HCT116 (cell line): ENCODE measurements at regions not wholly inside any gene's neighbourhood (a gene's known extent, or its start where the extent isn't known, plus 50 kb on each side); places are given as distances from the start of the nearest gene placed in this dataset.

Experiments used
- ATAC-seq: fragments of 200-7000 bp; cut with Tn5 transposase; 2 replicates; pipeline ENCODE4 v1.9.1; 2020; ENCODE audit warnings: mild to moderate bottlenecking, moderate library complexity
- BruUV-seq: library from RNA; stranded (reverse); fragments of 400-500 nt; replicated peaks from 2 replicates; lab custom pipeline; 2021; lab: Mats Ljungman, UMichigan
- CTCF ChIA-PET: fragments of 300-600 bp; sonication (Branson Sonifier 250); formaldehyde crosslinking; loops from one replicate; lab custom pipeline; 2021; ENCODE audit warnings: antibody characterized with exemption; lab: Charles Lee
- POLR2A ChIA-PET: fragments of 300-600, 350-600 bp; sonication (Branson Sonifier 250); formaldehyde crosslinking; loops from one replicate; lab custom pipeline; 2021; ENCODE audit warnings: antibody characterized with exemption; lab: Charles Lee
- RAD21 ChIA-PET, 2 experiments: fragments of 300-600 bp; sonication (Branson Sonifier 250); formaldehyde crosslinking; loops; one replicate each; lab custom pipeline; 2023; ENCODE audit warnings: low total read pairs in 2 of 2; ENCODE audit not compliant: uncharacterized antibody in 2 of 2, unreplicated experiment in 2 of 2, low non-redundant PET in 1 of 2; lab: Charles Lee
- DNase-seq: peaks from one replicate; pipeline ENCODE4 v3.0.0-alpha.2; 2010; ENCODE audit warnings: low read depth, low spot score
- H2AFZ ChIP-seq: fragments of 200-600 bp; shearing (Covaris generic), sonication (generic); 2 replicates; pipeline ENCODE4 v1.6.1; 2017; ENCODE audit warnings: low read depth, mixed run types, mixed read lengths, antibody characterized with exemption, low read length; ENCODE audit not compliant: poor library complexity, severe bottlenecking
- H3K27ac ChIP-seq: 2 replicates; pipeline ENCODE4 v1.5.1; 2012; ENCODE audit warnings: low read depth, low read length
- H3K27me3 ChIP-seq: fragments of 200-600 bp; sonication (generic); 2 replicates; pipeline ENCODE4 v1.6.1; 2016; ENCODE audit warnings: mixed run types, low read length, mixed read lengths; ENCODE audit not compliant: insufficient read depth
- H3K36me3 ChIP-seq, 2 experiments: fragments of 200-500 bp in 1 of 2; fragments of 200-600 bp in 1 of 2; sonication (Bioruptor generic) in 1 of 2; sonication (generic) in 1 of 2; 2 replicates each; pipeline versions ENCODE4 v1.5.1 to v1.6.1; 2014 to 2016; ENCODE audit warnings: low read length in 2 of 2, inconsistent platforms in 1 of 2, mixed read lengths in 1 of 2, mixed run types in 1 of 2; ENCODE audit not compliant: insufficient read depth in 2 of 2, control insufficient read depth in 1 of 2
- H3K4me1 ChIP-seq, 2 experiments: fragments of 200-600 bp in 1 of 2; sonication (generic) in 1 of 2; 2 replicates each; pipeline versions ENCODE4 v1.5.1 to v1.6.1; 2012 to 2017; ENCODE audit warnings: low read length in 2 of 2, inconsistent platforms in 1 of 2, mild to moderate bottlenecking in 1 of 2, mixed read lengths in 1 of 2, mixed run types in 1 of 2, moderate library complexity in 1 of 2; ENCODE audit not compliant: insufficient read depth in 2 of 2, control insufficient read depth in 1 of 2
- H3K4me2 ChIP-seq: fragments of 200-600 bp; sonication (generic); 2 replicates; pipeline ENCODE4 v1.6.1; 2017; ENCODE audit warnings: mixed run types, low read length, mixed read lengths
- H3K4me3 ChIP-seq, 2 experiments: fragments of 200-600 bp in 1 of 2; sonication (generic) in 1 of 2; replicated peaks in 1 of 2; 2 replicates each; pipeline ENCODE4 v1.5.1; 2011 to 2016; ENCODE audit warnings: low read length in 2 of 2, control low read depth in 1 of 2, low read depth in 1 of 2, mild to moderate bottlenecking in 1 of 2, mixed read lengths in 1 of 2, mixed run types in 1 of 2
- H3K79me2 ChIP-seq: fragments of 200-600 bp; sonication (generic); 2 replicates; pipeline ENCODE4 v1.6.1; 2017; ENCODE audit warnings: mild to moderate bottlenecking, mixed run types, low read length, moderate library complexity, mixed read lengths; ENCODE audit not compliant: insufficient read depth
- H3K9ac ChIP-seq: fragments of 200-600 bp; sonication (generic); 2 replicates; pipeline ENCODE4 v1.6.1; 2016; ENCODE audit warnings: low read length, mixed read lengths
- H3K9me2 ChIP-seq: fragments of 200-600 bp; sonication (generic), shearing (Covaris generic); 2 replicates; pipeline ENCODE4 v1.6.1; 2017; ENCODE audit warnings: mixed run types, mild to moderate bottlenecking, moderate library complexity; ENCODE audit not compliant: insufficient read depth
- H3K9me3 ChIP-seq, 2 experiments: fragments of 200-500 bp in 1 of 2; fragments of 200-600 bp in 1 of 2; sonication (Bioruptor generic) in 1 of 2; sonication (generic) in 1 of 2; 2 replicates each; pipeline ENCODE4 v1.6.1; 2014 to 2017; ENCODE audit warnings: low read length in 2 of 2, mixed read lengths in 2 of 2, inconsistent platforms in 1 of 2, low read depth in 1 of 2, mild to moderate bottlenecking in 1 of 2, mixed run types in 1 of 2, moderate library complexity in 1 of 2; ENCODE audit not compliant: control insufficient read depth in 1 of 2, insufficient read depth in 1 of 2
- H4K20me1 ChIP-seq: fragments of 200-600 bp; sonication (generic), shearing (Covaris generic); 2 replicates; pipeline ENCODE4 v1.6.1; 2017; ENCODE audit warnings: mixed run types, mild to moderate bottlenecking, moderate library complexity; ENCODE audit not compliant: insufficient read depth
- CBX3 ChIP-seq: IDR thresholded peaks from 2 replicates; pipeline ENCODE4 v1.6.1; 2012; ENCODE audit warnings: low read depth
- EGR1 ChIP-seq: IDR thresholded peaks from 2 replicates; pipeline ENCODE4 v1.6.1; 2012; ENCODE audit warnings: low read depth
- ELF1 ChIP-seq: IDR thresholded peaks from 2 replicates; pipeline ENCODE4 v1.6.1; 2012; ENCODE audit warnings: low read depth, borderline replicate concordance
- FOSL1 ChIP-seq: IDR thresholded peaks from 2 replicates; pipeline ENCODE4 v1.6.1; 2012; ENCODE audit warnings: low read depth
- JUND ChIP-seq: IDR thresholded peaks from 2 replicates; pipeline ENCODE4 v1.6.1; 2012
- POLR2A ChIP-seq: IDR thresholded peaks from 2 replicates; pipeline ENCODE4 v1.7.0; 2011; ENCODE audit warnings: borderline replicate concordance; ENCODE audit not compliant: insufficient read depth, insufficient read length; ENCODE audit errors: extremely low read depth
- RAD21 ChIP-seq: IDR thresholded peaks from 2 replicates; pipeline ENCODE4 v1.6.1; 2012; ENCODE audit warnings: low read depth, mild to moderate bottlenecking
- SIN3A ChIP-seq: IDR thresholded peaks from 2 replicates; pipeline ENCODE4 v1.6.1; 2012; ENCODE audit warnings: low read depth
- SP1 ChIP-seq: IDR thresholded peaks from 2 replicates; pipeline ENCODE4 v1.6.1; 2012; ENCODE audit warnings: low read depth
- SRF ChIP-seq: IDR thresholded peaks from 2 replicates; pipeline ENCODE4 v1.6.1; 2012; ENCODE audit warnings: low read depth
- ZFX ChIP-seq: fragments of 450-650 bp; IDR thresholded peaks from 2 replicates; pipeline ENCODE4 v1.6.1; 2017
- intact Hi-C: fragments of 100-400 bp; cut with micrococcal nuclease; formaldehyde crosslinking; loops from 2 replicates; pipeline ENCODE4 v1.10.0; 2022
- TF ChIP-seq, protein P1 (sequence below): IDR thresholded peaks from 2 replicates; pipeline ENCODE4 v1.6.1; 2012
- TF ChIP-seq, protein P2 (sequence below): IDR thresholded peaks from 2 replicates; pipeline ENCODE4 v1.6.1; 2012
- TF ChIP-seq, protein P3 (sequence below): IDR thresholded peaks from 2 replicates; pipeline ENCODE4 v1.6.1; 2011; ENCODE audit warnings: mild to moderate bottlenecking, low read length, moderate library complexity; ENCODE audit not compliant: insufficient replicate concordance; ENCODE audit errors: extremely low read depth

DNA sequence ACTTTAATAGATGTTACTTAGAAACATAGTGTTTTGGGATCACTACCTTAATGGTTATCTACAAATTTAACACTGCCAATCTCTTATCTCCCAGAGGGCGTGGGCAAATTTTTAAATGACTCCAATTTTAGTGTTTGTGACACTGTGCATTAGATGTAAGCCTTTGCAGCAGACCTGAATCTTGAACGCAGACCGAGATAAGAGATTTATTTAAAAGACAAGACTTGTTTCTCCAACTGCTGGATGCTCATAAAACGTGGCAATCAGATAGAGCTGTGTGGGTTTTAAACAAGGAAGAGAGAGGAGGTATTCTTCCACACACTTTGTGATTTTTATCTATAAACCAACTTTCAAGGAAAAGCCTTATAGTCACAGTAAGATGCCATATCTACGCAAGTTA lies 252.5 kb upstream of the NR3C2 start:
- no peaks in the 10 kb centered on the region for H3K9me2 ChIP-seq
- no TSS peak for BruUV-seq
- no peak overlapping the region for H3K4me2 ChIP-seq
- H3K4me1 ChIP-seq, result no peaks in the 10 kb centered on the region
- ATAC-seq (no peak), DNase-seq (no peak)
- no peak overlapping the region for H3K27ac ChIP-seq
- H3K9ac ChIP-seq, result no peak overlapping the region
- ChIA-PET CTCF (no interaction called here), RAD21 (no interaction called here), POLR2A (no interaction called here)
- H3K36me3 ChIP-seq, result no peaks in the 10 kb centered on the region
- no peak overlapping the region for H3K4me3 ChIP-seq
- H3K79me2 ChIP-seq, result no peaks in the 10 kb centered on the region
- no peaks in the 10 kb centered on the region for H3K9me3 ChIP-seq
- TF ChIP-seq ELF1 (no peak), SRF (no peak), SIN3A (no peak), JUND (no peak), CBX3 (no peak), RAD21 (no peak), EGR1 (no peak), ZFX (no peak), SP1 (no peak), FOSL1 (no peak), POLR2A (no peak)
- TF ChIP-seq, protein P1, sequence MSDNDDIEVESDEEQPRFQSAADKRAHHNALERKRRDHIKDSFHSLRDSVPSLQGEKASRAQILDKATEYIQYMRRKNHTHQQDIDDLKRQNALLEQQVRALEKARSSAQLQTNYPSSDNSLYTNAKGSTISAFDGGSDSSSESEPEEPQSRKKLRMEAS, result no peak
- TF ChIP-seq, protein P2, sequence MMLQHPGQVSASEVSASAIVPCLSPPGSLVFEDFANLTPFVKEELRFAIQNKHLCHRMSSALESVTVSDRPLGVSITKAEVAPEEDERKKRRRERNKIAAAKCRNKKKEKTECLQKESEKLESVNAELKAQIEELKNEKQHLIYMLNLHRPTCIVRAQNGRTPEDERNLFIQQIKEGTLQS, result no peak
- TF ChIP-seq, protein P3, sequence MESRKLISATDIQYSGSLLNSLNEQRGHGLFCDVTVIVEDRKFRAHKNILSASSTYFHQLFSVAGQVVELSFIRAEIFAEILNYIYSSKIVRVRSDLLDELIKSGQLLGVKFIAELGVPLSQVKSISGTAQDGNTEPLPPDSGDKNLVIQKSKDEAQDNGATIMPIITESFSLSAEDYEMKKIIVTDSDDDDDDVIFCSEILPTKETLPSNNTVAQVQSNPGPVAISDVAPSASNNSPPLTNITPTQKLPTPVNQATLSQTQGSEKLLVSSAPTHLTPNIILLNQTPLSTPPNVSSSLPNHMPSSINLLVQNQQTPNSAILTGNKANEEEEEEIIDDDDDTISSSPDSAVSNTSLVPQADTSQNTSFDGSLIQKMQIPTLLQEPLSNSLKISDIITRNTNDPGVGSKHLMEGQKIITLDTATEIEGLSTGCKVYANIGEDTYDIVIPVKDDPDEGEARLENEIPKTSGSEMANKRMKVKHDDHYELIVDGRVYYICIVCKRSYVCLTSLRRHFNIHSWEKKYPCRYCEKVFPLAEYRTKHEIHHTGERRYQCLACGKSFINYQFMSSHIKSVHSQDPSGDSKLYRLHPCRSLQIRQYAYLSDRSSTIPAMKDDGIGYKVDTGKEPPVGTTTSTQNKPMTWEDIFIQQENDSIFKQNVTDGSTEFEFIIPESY, result no peak
- no peaks in the 10 kb centered on the region for H3K27me3 ChIP-seq
- intact Hi-C loops, result no loop called here
- no peak overlapping the region for H2AFZ ChIP-seq
- H4K20me1 ChIP-seq, result no peaks in the 10 kb centered on the region
